Astrocyte (in vitro differentiated cells and primary cell): ENCODE measurements at regions not wholly inside any gene's neighbourhood (a gene's known extent, or its start where the extent isn't known, plus 50 kb on each side); places are given as distances from the start of the nearest gene placed in this dataset.
A peak's percentile ranks its signal among the peaks of the same experiment; 100 is the strongest.
"Not testable (repeated sequence)": the region's sequence is repeated elsewhere in the genome, so short reads cannot be mapped to it uniquely, and the experiment has no call there.

Experiments used
- DNase-seq: peaks from one replicate; pipeline ENCODE4 v3.0.0-alpha.2; 2010; ENCODE audit warnings: low read depth
- FAIRE-seq: peaks from 2 replicates; lab custom pipeline; 2011; peaks lifted over from hg19 to GRCh38; lab: Jason Lieb, UNC
- H2AFZ ChIP-seq: 2 replicates; pipeline ENCODE4 v1.6.0; 2012; ENCODE audit warnings: low read depth, low read length, inconsistent platforms
- H3K27ac ChIP-seq: 2 replicates; pipeline ENCODE4 v1.5.1; 2011; ENCODE audit warnings: low read depth, low read length, inconsistent platforms
- H3K27me3 ChIP-seq: 2 replicates; pipeline ENCODE4 v1.6.0; 2011; ENCODE audit warnings: low read length, inconsistent platforms; ENCODE audit not compliant: insufficient read depth
- H3K36me3 ChIP-seq: 2 replicates; pipeline ENCODE4 v1.5.1; 2011; ENCODE audit warnings: low read length, inconsistent platforms; ENCODE audit not compliant: insufficient read depth
- H3K4me1 ChIP-seq: 2 replicates; pipeline ENCODE4 v1.5.1; 2011; ENCODE audit warnings: low read length, inconsistent platforms; ENCODE audit not compliant: insufficient read depth
- H3K4me2 ChIP-seq: 2 replicates; pipeline ENCODE4 v1.6.0; 2012; ENCODE audit warnings: low read length, inconsistent platforms
- H3K4me3 ChIP-seq: 2 replicates; pipeline ENCODE4 v1.5.1; 2011; ENCODE audit warnings: low read depth, mild to moderate bottlenecking, low read length, inconsistent platforms; ENCODE audit not compliant: insufficient read depth
- H3K79me2 ChIP-seq: 2 replicates; pipeline ENCODE4 v1.6.0; 2012; ENCODE audit warnings: mild to moderate bottlenecking, low read length, inconsistent platforms; ENCODE audit not compliant: insufficient read depth
- H3K9ac ChIP-seq: 2 replicates; pipeline ENCODE4 v1.6.0; 2012; ENCODE audit warnings: mild to moderate bottlenecking, low read length, inconsistent platforms
- H3K9me3 ChIP-seq: 2 replicates; pipeline ENCODE4 v1.5.1; 2012; ENCODE audit warnings: low read depth, mild to moderate bottlenecking, low read length, inconsistent platforms; ENCODE audit not compliant: insufficient read depth
- H4K20me1 ChIP-seq: 2 replicates; pipeline ENCODE4 v1.6.0; 2012; ENCODE audit warnings: low read length, inconsistent platforms; ENCODE audit not compliant: insufficient read depth
- H3K27ac Mint-ChIP-seq: one replicate; pipeline ENCODE4 v1.8.0; 2021; ENCODE audit warnings: mild to moderate bottlenecking, mixed read lengths; ENCODE audit not compliant: unreplicated experiment
- H3K27me3 Mint-ChIP-seq: one replicate; pipeline ENCODE4 v1.8.0; 2021; ENCODE audit warnings: low read depth, mixed read lengths; ENCODE audit not compliant: unreplicated experiment
- H3K36me3 Mint-ChIP-seq: one replicate; pipeline ENCODE4 v1.8.0; 2021; ENCODE audit warnings: low read depth, mixed read lengths; ENCODE audit not compliant: unreplicated experiment
- H3K4me1 Mint-ChIP-seq: one replicate; pipeline ENCODE4 v1.8.0; 2021; ENCODE audit warnings: low read depth, mixed read lengths; ENCODE audit not compliant: unreplicated experiment
- H3K4me3 Mint-ChIP-seq: one replicate; pipeline ENCODE4 v1.8.0; 2021; ENCODE audit warnings: mild to moderate bottlenecking, moderate library complexity, mixed read lengths; ENCODE audit not compliant: unreplicated experiment
- H3K9me3 Mint-ChIP-seq: one replicate; pipeline ENCODE4 v1.8.0; 2021; ENCODE audit warnings: mild to moderate bottlenecking, mixed read lengths; ENCODE audit not compliant: unreplicated experiment
- EZH2 ChIP-seq: IDR thresholded peaks from 2 replicates; pipeline ENCODE4 v1.6.1; 2012; ENCODE audit warnings: mild to moderate bottlenecking, low read length, inconsistent platforms; ENCODE audit not compliant: insufficient read depth
- TF ChIP-seq, protein P1 (sequence below): IDR thresholded peaks from 2 replicates; pipeline ENCODE4 v1.5.1; 2011; ENCODE audit warnings: low read depth, mild to moderate bottlenecking, inconsistent platforms, low read length, moderate library complexity; ENCODE audit not compliant: insufficient read depth

DNA sequence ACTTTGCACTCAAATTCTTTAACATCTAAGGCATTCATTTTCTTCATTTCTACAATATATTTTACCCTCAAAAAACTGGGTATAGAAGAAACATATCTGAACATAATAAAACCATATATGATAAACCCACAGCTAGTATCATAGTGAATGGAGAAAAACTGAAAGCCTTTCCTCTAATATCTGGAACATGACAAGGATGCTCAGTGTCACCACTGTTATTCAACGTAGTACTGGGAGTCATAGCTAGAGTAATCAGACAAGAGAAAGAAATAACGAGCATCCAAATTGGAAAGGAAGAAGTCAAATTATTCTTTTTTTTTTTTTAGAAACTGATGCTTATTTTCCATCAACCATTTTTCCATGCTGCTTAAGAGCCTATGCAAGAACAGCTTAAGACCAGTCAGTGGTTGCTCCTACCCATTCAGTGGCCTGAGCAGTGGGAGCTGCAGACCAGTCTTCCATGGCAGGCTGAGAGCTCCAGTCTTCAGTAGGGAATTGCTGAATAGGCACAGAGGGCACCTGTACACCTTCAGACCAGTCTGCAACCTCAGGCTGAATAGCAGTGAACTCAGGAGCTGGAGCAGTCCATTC lies 58.0 kb upstream of the RAP1B start:
- not testable (repeated sequence) for H3K9me3 ChIP-seq, H3K4me3 ChIP-seq, FAIRE-seq, H3K27me3 ChIP-seq, H3K4me3 Mint-ChIP-seq, H3K4me2 ChIP-seq, H3K36me3 Mint-ChIP-seq, H3K36me3 ChIP-seq, H3K27ac ChIP-seq, H4K20me1 ChIP-seq, DNase-seq, H3K27ac Mint-ChIP-seq, H3K9ac ChIP-seq, H3K79me2 ChIP-seq, H2AFZ ChIP-seq, H3K27me3 Mint-ChIP-seq
- H3K4me1 ChIP-seq: peaks cover 11% of the 10 kb centered on the region
- H3K4me1 Mint-ChIP-seq: peaks cover 12% of the 10 kb centered on the region
- peaks cover 14% of the 10 kb centered on the region for H3K9me3 Mint-ChIP-seq

DNA sequence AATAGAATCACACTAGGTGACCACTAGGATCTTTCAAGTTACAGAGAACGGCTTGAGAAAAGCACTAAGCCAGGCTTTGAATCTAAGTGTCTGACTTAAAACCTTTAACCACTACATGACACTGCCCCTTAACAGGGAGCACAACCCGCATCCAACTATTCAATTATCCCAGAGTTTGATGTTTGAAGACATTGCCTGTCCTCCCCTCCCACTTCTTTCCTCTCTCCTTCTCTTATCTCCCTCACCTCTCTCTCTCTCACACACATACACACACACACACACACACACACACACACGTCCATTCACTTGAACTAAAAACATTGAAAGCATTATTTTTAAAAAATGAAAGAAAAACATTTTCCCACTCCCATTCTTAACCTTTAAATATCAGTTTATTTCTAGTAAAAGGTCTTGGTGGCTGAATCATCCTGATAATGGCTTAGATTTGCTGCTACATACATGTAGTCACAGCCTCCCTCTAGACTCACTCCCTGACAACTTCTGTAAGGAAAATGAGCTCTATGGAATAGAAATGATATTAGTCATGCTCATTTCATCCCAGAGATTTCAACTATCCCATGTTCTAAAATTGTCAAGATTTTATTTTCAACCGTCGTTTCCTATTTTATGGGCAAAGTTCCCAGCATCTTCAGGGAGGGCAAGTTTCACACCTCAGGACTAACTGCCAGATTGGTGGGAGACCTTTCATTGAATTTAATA lies 53.5 kb upstream of the RAP1B start:
- Histone ChIP-seq H3K79me2 (no peaks in the 10 kb centered on the region), H3K27me3 (no peaks in the 10 kb centered on the region), H3K36me3 (no peaks in the 10 kb centered on the region), H3K4me1 (peaks cover 29% of the 10 kb centered on the region), H3K9me3 (no peaks in the 10 kb centered on the region), H3K4me2 (peak overlapping the region; percentile 80), H2AFZ (peak overlapping the region; percentile 4), H3K4me3 (no peak overlapping the region), H3K9ac (peak overlapping the region; percentile 73), H3K27ac (peak overlapping the region; percentile 82), H4K20me1 (no peaks in the 10 kb centered on the region)
- Mint-ChIP-seq H3K4me3 (no peak overlapping the region), H3K36me3 (no peaks in the 10 kb centered on the region), H3K4me1 (peaks cover 20% of the 10 kb centered on the region), H3K9me3 (no peaks in the 10 kb centered on the region), H3K27me3 (peaks cover 2% of the 10 kb centered on the region), H3K27ac (peak overlapping the region; percentile 93)
- TF ChIP-seq EZH2: no peak
- TF ChIP-seq, protein P1, sequence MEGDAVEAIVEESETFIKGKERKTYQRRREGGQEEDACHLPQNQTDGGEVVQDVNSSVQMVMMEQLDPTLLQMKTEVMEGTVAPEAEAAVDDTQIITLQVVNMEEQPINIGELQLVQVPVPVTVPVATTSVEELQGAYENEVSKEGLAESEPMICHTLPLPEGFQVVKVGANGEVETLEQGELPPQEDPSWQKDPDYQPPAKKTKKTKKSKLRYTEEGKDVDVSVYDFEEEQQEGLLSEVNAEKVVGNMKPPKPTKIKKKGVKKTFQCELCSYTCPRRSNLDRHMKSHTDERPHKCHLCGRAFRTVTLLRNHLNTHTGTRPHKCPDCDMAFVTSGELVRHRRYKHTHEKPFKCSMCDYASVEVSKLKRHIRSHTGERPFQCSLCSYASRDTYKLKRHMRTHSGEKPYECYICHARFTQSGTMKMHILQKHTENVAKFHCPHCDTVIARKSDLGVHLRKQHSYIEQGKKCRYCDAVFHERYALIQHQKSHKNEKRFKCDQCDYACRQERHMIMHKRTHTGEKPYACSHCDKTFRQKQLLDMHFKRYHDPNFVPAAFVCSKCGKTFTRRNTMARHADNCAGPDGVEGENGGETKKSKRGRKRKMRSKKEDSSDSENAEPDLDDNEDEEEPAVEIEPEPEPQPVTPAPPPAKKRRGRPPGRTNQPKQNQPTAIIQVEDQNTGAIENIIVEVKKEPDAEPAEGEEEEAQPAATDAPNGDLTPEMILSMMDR: no peak
- DNase-seq: peak; percentile 93
- peak; percentile 88 for FAIRE-seq

DNA sequence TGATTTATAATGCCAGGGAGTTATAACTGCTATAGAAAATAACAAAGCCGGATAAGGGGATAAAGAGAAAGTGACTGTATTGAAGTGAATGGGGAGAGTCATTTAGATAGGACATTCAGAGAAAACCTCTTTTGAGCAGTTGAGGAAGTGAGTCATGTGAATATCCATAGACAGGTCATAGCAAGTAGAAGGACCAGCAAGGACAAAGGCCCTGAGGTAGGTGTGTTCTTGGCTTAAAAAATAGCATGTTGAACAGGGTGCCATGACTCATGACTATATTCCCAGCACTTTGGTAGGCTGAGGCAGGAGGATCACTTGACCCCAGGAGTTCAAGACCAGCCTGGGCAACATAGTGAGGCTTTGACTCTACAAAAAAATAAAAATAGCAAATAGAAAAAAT lies 51.5 kb upstream of the RAP1B start:
- Histone ChIP-seq H3K9me3 (no peaks in the 10 kb centered on the region), H3K4me2 (no peak overlapping the region), H3K27ac (no peak overlapping the region), H4K20me1 (no peaks in the 10 kb centered on the region), H3K36me3 (no peaks in the 10 kb centered on the region), H2AFZ (no peak overlapping the region), H3K9ac (no peak overlapping the region), H3K27me3 (no peaks in the 10 kb centered on the region), H3K79me2 (no peaks in the 10 kb centered on the region), H3K4me3 (no peak overlapping the region), H3K4me1 (peaks cover 29% of the 10 kb centered on the region)
- FAIRE-seq (peak; percentile 47), DNase-seq (peak; percentile 29)
- Mint-ChIP-seq H3K4me3 (no peak overlapping the region), H3K4me1 (peaks cover 20% of the 10 kb centered on the region), H3K27me3 (no peaks in the 10 kb centered on the region), H3K27ac (no peak overlapping the region), H3K9me3 (no peaks in the 10 kb centered on the region), H3K36me3 (no peaks in the 10 kb centered on the region)
- no peak for TF ChIP-seq EZH2
- TF ChIP-seq, protein P1: no peak
